Inferior parietal cortex (tissue), 1 donor: ENCODE measurements at regions not wholly inside any gene's neighbourhood (a gene's known extent, or its start where the extent isn't known, plus 50 kb on each side); places are given as distances from the start of the nearest gene placed in this dataset.

ENCODE experiments used
- DNase-seq: peaks from one replicate; pipeline ENCODE4 v3.0.0-alpha.2; 2016; ENCODE audit errors: extremely low spot score

GRCh38 chr13:109436841-109437240, 349.5 kb downstream of the IRS2 start:
- no peak for DNase-seq

GRCh38 chr13:109436055-109436622, 350.2 kb downstream of the IRS2 start:
- DNase-seq, result no peak

DNA sequence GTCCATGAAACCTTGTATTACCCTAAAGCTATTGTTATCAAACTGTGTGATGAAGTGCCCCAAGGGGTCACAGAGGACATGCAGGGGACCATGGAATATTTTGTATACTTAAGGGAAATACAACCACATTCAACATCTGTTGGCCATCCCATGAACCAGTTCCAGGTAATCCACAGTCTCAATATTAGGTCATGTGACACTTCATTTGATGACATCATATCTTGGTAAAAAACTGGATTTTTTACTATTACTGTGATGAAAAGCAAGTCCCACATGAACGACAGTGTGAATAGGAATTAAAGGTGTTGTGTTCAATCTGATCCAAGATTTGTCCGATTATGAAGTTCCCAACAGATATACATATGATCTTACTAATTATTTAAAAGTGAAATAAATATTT, 355.2 kb downstream of the IRS2 start:
- no peak for DNase-seq

DNA sequence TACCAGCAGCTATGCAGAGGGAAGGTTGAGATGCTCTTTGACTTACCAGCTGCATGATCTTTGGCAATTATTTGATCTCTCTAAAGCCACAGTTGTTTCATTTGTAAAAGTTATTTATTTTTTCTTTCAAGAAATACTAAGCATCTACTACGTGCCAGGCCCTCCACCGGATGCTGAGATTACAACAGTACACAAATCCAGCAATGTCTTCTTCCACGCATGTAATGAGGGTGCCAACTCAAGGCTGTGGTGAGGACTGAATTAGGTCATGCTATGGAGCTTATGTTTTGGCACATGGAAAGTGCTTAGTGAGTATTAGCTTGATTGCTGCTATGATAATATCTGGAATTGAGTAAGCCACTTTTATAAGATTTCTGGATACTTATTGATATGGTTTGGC, 358.2 kb downstream of the IRS2 start:
- DNase-seq, result no peak

- no peak for DNase-seq
Measured at GRCh38 chr13:109427695-109428094, 358.7 kb downstream of the IRS2 start.

- DNase-seq, result no peak
Measured at GRCh38 chr13:109427148-109427547, 359.2 kb downstream of the IRS2 start.

GRCh38 chr13:109426690-109426990, 359.7 kb downstream of the IRS2 start:
- DNase-seq, result no peak

DNA sequence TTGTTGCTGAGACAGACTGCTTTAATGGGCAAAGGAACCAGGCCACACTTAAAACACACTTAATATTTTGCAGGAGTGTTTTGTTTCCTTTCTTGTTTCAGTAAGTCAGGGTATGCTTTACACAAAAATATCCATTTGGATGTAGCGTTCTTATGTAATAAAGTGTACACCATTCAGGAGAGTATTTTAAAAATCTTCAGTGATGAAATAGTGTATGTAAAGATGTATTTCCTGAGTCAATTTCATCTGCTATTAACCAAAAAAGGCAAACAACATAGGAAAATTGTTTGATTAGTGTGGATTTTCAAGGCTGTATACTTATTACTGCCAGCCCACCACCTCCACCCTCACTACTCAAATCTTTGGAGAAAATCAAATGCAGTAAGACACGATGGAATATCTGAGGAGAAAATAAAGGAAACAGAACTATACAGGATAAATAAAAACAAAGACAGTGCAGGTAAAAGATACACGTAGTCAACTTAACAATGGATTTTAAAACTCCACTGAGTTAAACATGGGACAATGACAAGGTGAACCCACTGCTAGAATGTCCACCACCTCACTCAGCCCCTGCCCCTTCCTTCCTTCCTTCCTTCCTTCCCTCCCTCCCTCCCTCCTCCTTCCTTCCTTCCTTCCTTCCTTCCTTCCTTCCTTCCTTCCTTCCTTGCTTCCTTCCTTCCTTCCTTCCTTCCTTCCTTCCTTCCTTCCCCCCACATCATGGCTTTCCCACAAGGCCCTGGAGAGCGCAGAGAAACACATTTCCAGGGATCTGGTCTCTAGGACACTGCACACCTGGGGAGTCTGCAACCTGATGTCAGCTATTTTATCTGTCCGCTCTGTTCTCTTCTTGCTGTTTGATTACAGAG, 360.3 kb downstream of the IRS2 start:
- no peak for DNase-seq

GRCh38 chr13:109422161-109422560, 364.2 kb downstream of the IRS2 start:
- no peak for DNase-seq

GRCh38 chr13:109419896-109420295, 366.5 kb downstream of the IRS2 start:
- no peak for DNase-seq

- no peak for DNase-seq
Measured at GRCh38 chr13:109418111-109418510, 368.3 kb downstream of the IRS2 start.

GRCh38 chr13:109416001-109416400, 370.4 kb downstream of the IRS2 start:
- DNase-seq, result no peak

DNA sequence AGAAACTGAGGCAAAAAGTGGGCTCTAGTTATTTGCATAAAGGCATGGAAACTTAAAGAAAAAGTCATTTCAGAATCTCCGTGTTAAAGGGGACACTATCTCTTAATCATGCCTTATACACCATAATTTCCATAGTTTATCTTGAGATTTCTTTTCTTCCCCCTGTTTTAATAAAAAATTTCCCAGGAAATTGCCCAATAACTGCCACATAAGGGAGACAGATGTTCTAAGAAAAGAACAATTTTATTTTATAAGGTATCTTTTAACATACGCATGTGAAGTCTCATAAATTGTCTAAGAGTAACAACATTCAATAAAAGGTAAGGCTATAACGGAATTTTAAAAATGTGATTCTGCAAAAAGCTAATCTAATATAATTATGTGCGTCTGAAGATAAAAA, 371.3 kb downstream of the IRS2 start:
- DNase-seq, result no peak

DNA sequence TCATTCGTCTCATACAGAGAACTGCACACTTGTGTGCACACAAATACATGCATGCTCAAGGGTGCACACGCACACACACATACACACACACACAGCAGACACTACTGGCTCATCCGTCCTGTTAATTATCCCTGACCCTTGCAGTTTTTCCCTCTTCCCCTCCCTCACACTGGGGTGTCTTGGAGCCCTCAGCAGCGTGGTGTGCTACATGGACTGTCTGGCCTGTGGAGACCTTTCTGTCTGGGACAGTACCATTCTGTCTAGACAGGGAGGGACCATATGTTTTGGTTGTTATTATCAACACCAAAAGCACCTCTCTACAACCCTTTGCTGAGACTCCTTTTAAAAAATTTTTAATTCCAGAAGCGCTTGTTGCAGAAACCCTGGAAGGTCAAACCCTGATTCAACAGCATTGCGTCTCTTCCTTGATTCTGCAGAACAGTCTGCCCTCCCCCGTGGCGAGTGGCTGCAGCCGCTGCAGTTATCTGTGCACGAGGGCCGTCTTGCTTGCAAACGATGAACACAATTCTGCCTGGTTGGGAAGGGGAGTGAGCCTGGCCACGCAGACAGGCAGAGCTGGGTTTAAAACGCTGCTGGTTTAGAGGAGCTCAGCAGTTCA, 374.0 kb downstream of the IRS2 start:
- DNase-seq, result peak; percentile 57

DNA sequence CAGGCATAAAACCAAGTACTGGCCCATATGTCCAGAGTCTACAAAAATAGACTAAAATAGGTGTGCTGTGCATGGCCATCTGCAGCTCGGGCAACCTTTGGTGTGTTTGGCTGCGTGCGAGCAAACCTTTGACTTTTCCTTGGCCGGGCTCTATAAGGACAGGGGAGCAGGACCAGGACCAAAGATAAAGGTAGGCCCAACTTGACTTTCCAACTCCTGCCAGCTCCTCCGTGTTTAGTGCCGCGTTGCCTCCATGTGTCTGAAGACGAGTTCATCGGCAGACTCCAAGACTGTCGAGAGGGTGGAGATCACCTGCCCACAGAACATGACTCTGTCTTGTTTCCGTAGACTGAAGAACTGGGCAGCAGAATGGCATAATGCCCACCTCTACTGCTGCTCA, 375.5 kb downstream of the IRS2 start:
- no peak for DNase-seq

- no peak for DNase-seq
Measured at GRCh38 chr13:109408591-109409382, 377.6 kb downstream of the IRS2 start.

- DNase-seq, result no peak
Measured at GRCh38 chr13:109406376-109406992, 379.9 kb downstream of the IRS2 start.

- DNase-seq, result no peak
Measured at GRCh38 chr13:109403012-109403421, 383.4 kb downstream of the IRS2 start.

- DNase-seq, result no peak
Measured at GRCh38 chr13:109401891-109402290, 384.5 kb downstream of the IRS2 start.

DNA sequence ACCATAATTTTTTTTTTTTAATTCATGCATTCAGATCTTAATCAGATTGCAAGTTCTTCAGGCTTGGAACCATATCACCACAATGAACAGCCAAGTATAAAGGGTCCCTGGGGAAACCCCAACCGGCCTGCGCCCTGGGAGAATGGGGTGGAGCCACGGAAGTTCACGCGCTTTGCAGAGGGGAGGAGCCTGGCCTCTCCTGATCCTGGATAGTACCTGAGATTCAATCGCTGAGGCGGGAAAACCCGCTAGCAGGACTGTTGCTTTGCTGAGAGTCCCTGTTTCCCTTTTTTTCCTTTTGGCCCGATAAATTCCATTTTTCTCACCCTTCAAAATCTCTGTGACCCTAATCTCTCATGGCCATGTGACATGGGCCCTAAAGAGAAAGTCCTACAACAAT, 385.1 kb downstream of the IRS2 start:
- DNase-seq, result no peak

- no peak for DNase-seq
Measured at GRCh38 chr13:109400624-109401257, 385.6 kb downstream of the IRS2 start.
